DND-41 (cell line): ENCODE measurements at regions not wholly inside any gene's neighbourhood (a gene's known extent, or its start where the extent isn't known, plus 50 kb on each side); places are given as distances from the start of the nearest gene placed in this dataset.

ENCODE experiments used
- ATAC-seq: fragments of 200-7000 bp; cut with Tn5 transposase; 3 replicates; pipeline ENCODE4 v1.9.1; 2021; ENCODE audit warnings: low read depth; ENCODE audit not compliant: insufficient read depth
- DNase-seq: peaks from one replicate; pipeline ENCODE4 v3.0.0-alpha.2; 2020
- H2AFZ ChIP-seq: 2 replicates; pipeline ENCODE4 v1.6.0; 2012; ENCODE audit warnings: low read depth, low read length
- H3K27ac ChIP-seq: 2 replicates; pipeline ENCODE4 v1.5.1; 2012; ENCODE audit warnings: low read length, inconsistent platforms
- H3K27me3 ChIP-seq: fragments of 200-600 bp; sonication (generic); 2 replicates; pipeline ENCODE4 v1.6.0; 2012; ENCODE audit warnings: low read length, mild to moderate bottlenecking, inconsistent platforms; ENCODE audit not compliant: insufficient read depth, poor library complexity
- H3K36me3 ChIP-seq: 2 replicates; pipeline ENCODE4 v1.5.1; 2012; ENCODE audit warnings: low read length, inconsistent platforms; ENCODE audit not compliant: insufficient read depth
- H3K4me1 ChIP-seq: 2 replicates; pipeline ENCODE4 v1.5.1; 2012; ENCODE audit warnings: mild to moderate bottlenecking, low read length; ENCODE audit not compliant: insufficient read depth
- H3K4me2 ChIP-seq: 2 replicates; pipeline ENCODE4 v1.6.0; 2012; ENCODE audit warnings: mild to moderate bottlenecking, moderate library complexity, low read length, inconsistent platforms; ENCODE audit not compliant: insufficient read depth
- H3K4me3 ChIP-seq, 2 experiments: fragments of 200-600 bp in 1 of 2; shearing (Covaris generic) in 1 of 2; 2 replicates each; pipeline ENCODE4 v1.5.1; 2012 to 2016; ENCODE audit warnings: inconsistent platforms in 2 of 2, low read length in 2 of 2, mild to moderate bottlenecking in 2 of 2, low read depth in 1 of 2, moderate library complexity in 1 of 2
- H3K79me2 ChIP-seq: 2 replicates; pipeline ENCODE4 v1.6.0; 2012; ENCODE audit warnings: low read length, inconsistent platforms; ENCODE audit not compliant: insufficient read depth
- H3K9ac ChIP-seq: 2 replicates; pipeline ENCODE4 v1.6.0; 2012; ENCODE audit warnings: low read depth, mild to moderate bottlenecking, inconsistent platforms, low read length, moderate library complexity
- H3K9me3 ChIP-seq: 2 replicates; pipeline ENCODE4 v1.5.1; 2012; ENCODE audit warnings: low read length, moderate library complexity, mild to moderate bottlenecking, inconsistent platforms; ENCODE audit not compliant: insufficient read depth, severe bottlenecking
- H4K20me1 ChIP-seq: 2 replicates; pipeline ENCODE4 v1.6.0; 2012; ENCODE audit warnings: low read length; ENCODE audit not compliant: insufficient read depth
- CTCF ChIP-seq: IDR thresholded peaks from 2 replicates; pipeline ENCODE4 v1.5.1; 2012; ENCODE audit warnings: borderline replicate concordance, low read length, moderate library complexity, mild to moderate bottlenecking; ENCODE audit not compliant: poor library complexity, severe bottlenecking; ENCODE audit errors: extremely low read depth
- EZH2 ChIP-seq: IDR thresholded peaks from 3 replicates; pipeline ENCODE4 v1.6.1; 2012; ENCODE audit warnings: borderline replicate concordance, low read depth, mild to moderate bottlenecking, moderate library complexity, low read length, inconsistent platforms; ENCODE audit not compliant: severe bottlenecking

- no peaks in the 10 kb centered on the region for H3K79me2 ChIP-seq
- TF ChIP-seq CTCF: no peak
- no peak for TF ChIP-seq EZH2
- no peaks in the 10 kb centered on the region for H3K36me3 ChIP-seq
- ATAC-seq: no peak
- H2AFZ ChIP-seq: no peak overlapping the region
- no peak for DNase-seq
- H3K4me1 ChIP-seq: peaks cover 3% of the 10 kb centered on the region; the same call in 1 of the 2 replicates
- no peak overlapping the region for H3K27ac ChIP-seq
- no peaks in the 10 kb centered on the region for H3K9me3 ChIP-seq
- H4K20me1 ChIP-seq: no peaks in the 10 kb centered on the region
- H3K4me3 ChIP-seq: no peak overlapping the region
- no peaks in the 10 kb centered on the region for H3K27me3 ChIP-seq
- no peak overlapping the region for H3K4me2 ChIP-seq
- no peak overlapping the region for H3K9ac ChIP-seq
Measured at GRCh38 chr5:15234911-15235310, 265.1 kb upstream of the FBXL7 start.

- ATAC-seq (no peak), DNase-seq (no peak)
- Histone ChIP-seq H3K9me3 (no peaks in the 10 kb centered on the region), H3K4me1 (peaks cover 3% of the 10 kb centered on the region; the same call in 1 of the 2 replicates), H3K79me2 (no peaks in the 10 kb centered on the region), H3K4me3 (no peak overlapping the region), H3K4me2 (no peak overlapping the region), H3K27me3 (no peaks in the 10 kb centered on the region), H4K20me1 (no peaks in the 10 kb centered on the region), H3K9ac (no peak overlapping the region), H3K27ac (no peak overlapping the region), H3K36me3 (no peaks in the 10 kb centered on the region), H2AFZ (no peak overlapping the region)
- TF ChIP-seq EZH2: no peak
- TF ChIP-seq CTCF: no peak
Measured at GRCh38 chr5:15234366-15234765, 265.6 kb upstream of the FBXL7 start.

GRCh38 chr5:15233566-15233965 lies 266.4 kb upstream of the FBXL7 start:
- Histone ChIP-seq H2AFZ (no peak overlapping the region), H3K9me3 (no peaks in the 10 kb centered on the region), H3K4me1 (peaks cover 3% of the 10 kb centered on the region; the same call in 1 of the 2 replicates), H3K79me2 (no peaks in the 10 kb centered on the region), H3K4me2 (no peak overlapping the region), H3K4me3 (no peak overlapping the region), H3K27me3 (no peaks in the 10 kb centered on the region), H3K27ac (no peak overlapping the region), H4K20me1 (no peaks in the 10 kb centered on the region), H3K36me3 (no peaks in the 10 kb centered on the region), H3K9ac (no peak overlapping the region)
- DNase-seq: no peak
- TF ChIP-seq EZH2 (no peak), CTCF (no peak)
- no peak for ATAC-seq

- no peaks in the 10 kb centered on the region for H3K36me3 ChIP-seq
- H3K9me3 ChIP-seq: no peaks in the 10 kb centered on the region
- no peak overlapping the region for H3K4me3 ChIP-seq
- DNase-seq: no peak
- H3K9ac ChIP-seq: no peak overlapping the region
- H3K4me2 ChIP-seq: no peak overlapping the region
- no peaks in the 10 kb centered on the region for H3K79me2 ChIP-seq
- no peak for TF ChIP-seq EZH2
- no peak for ATAC-seq
- H2AFZ ChIP-seq: no peak overlapping the region
- no peaks in the 10 kb centered on the region for H3K4me1 ChIP-seq
- H3K27me3 ChIP-seq: no peaks in the 10 kb centered on the region
- H3K27ac ChIP-seq: no peak overlapping the region
- H4K20me1 ChIP-seq: no peaks in the 10 kb centered on the region
Measured at GRCh38 chr5:15222156-15222555, 277.8 kb upstream of the FBXL7 start.
